HG03039 (cell line): ENCODE measurements at regions not wholly inside any gene's neighbourhood (a gene's known extent, or its start where the extent isn't known, plus 50 kb on each side); places are given as distances from the start of the nearest gene placed in this dataset.

Experiments
- ATAC-seq: cut with Tn5 transposase; IDR thresholded peaks from one replicate; pipeline ENCODE4 v1.9.1; 2021; ENCODE audit warnings: mild to moderate bottlenecking, moderate library complexity; ENCODE audit not compliant: unreplicated experiment

- no peak for ATAC-seq
Observed at GRCh38 chr1:58390091-58390490, 156.4 kb downstream of the OMA1 start.

- ATAC-seq, result no peak
Observed at GRCh38 chr1:58380345-58380744, 166.2 kb downstream of the OMA1 start.

- ATAC-seq, result no peak
Observed at GRCh38 chr1:58367217-58367616, 179.3 kb downstream of the OMA1 start.

GRCh38 chr1:58365328-58365727, 181.2 kb downstream of the OMA1 start:
- ATAC-seq, result no peak

- ATAC-seq, result no peak
Observed at GRCh38 chr1:58363585-58363984, 182.9 kb downstream of the OMA1 start.

GRCh38 chr1:58361134-58361533, 185.4 kb downstream of the OMA1 start:
- no peak for ATAC-seq

GRCh38 chr1:58358346-58358745, 188.2 kb downstream of the OMA1 start:
- no peak for ATAC-seq

GRCh38 chr1:58356402-58356801, 190.1 kb downstream of the OMA1 start:
- no peak for ATAC-seq

GRCh38 chr1:58353168-58353567, 193.4 kb downstream of the OMA1 start:
- no peak for ATAC-seq

GRCh38 chr1:58352476-58353092, 193.9 kb downstream of the OMA1 start:
- no peak for ATAC-seq

- no peak for ATAC-seq
Observed at GRCh38 chr1:58346036-58346355, 200.5 kb downstream of the OMA1 start.

- ATAC-seq, result no peak
Observed at GRCh38 chr1:58345215-58346035, 201.1 kb downstream of the OMA1 start.

- ATAC-seq, result no peak
Observed at GRCh38 chr1:58340185-58340584, 206.3 kb downstream of the OMA1 start.

- ATAC-seq, result no peak
Observed at GRCh38 chr1:58338081-58338480, 208.4 kb downstream of the OMA1 start.

GRCh38 chr1:58333511-58333910, 213.0 kb downstream of the OMA1 start:
- no peak for ATAC-seq

- ATAC-seq, result no peak
Observed at GRCh38 chr1:58331156-58331555, 215.4 kb downstream of the OMA1 start.

GRCh38 chr1:58325866-58326265, 220.7 kb downstream of the OMA1 start:
- ATAC-seq, result no peak

GRCh38 chr1:58324558-58324957, 222.0 kb downstream of the OMA1 start:
- ATAC-seq, result no peak

- ATAC-seq, result no peak
Observed at GRCh38 chr1:58318157-58319005, 228.1 kb downstream of the OMA1 start.

GRCh38 chr1:58317694-58318093, 228.8 kb downstream of the OMA1 start:
- no peak for ATAC-seq

GRCh38 chr1:58317086-58317485, 229.4 kb downstream of the OMA1 start:
- no peak for ATAC-seq

GRCh38 chr1:58316141-58316540, 230.4 kb downstream of the OMA1 start:
- ATAC-seq, result no peak
